Glutamatergic neuron (in vitro differentiated cells): ENCODE measurements at regions not wholly inside any gene's neighbourhood (a gene's known extent, or its start where the extent isn't known, plus 50 kb on each side); places are given as distances from the start of the nearest gene placed in this dataset.

Source experiments
- DNase-seq: peaks from one replicate; pipeline ENCODE4 v3.0.0; 2022
- H3K27ac Mint-ChIP-seq: one replicate; pipeline ENCODE4 v1.8.0; 2020; ENCODE audit warnings: mild to moderate bottlenecking, mixed read lengths, inconsistent platforms; ENCODE audit not compliant: unreplicated experiment
- H3K27me3 Mint-ChIP-seq: one replicate; pipeline ENCODE4 v1.8.0; 2020; ENCODE audit warnings: mild to moderate bottlenecking, moderate library complexity, mixed read lengths, inconsistent platforms; ENCODE audit not compliant: unreplicated experiment
- H3K36me3 Mint-ChIP-seq: one replicate; pipeline ENCODE4 v1.8.0; 2020; ENCODE audit warnings: mild to moderate bottlenecking, mixed read lengths, inconsistent platforms; ENCODE audit not compliant: unreplicated experiment
- H3K4me1 Mint-ChIP-seq: one replicate; pipeline ENCODE4 v1.8.0; 2020; ENCODE audit warnings: mild to moderate bottlenecking, low read depth, mixed read lengths, inconsistent platforms; ENCODE audit not compliant: unreplicated experiment
- H3K4me3 Mint-ChIP-seq: one replicate; pipeline ENCODE4 v1.8.0; 2020; ENCODE audit warnings: mild to moderate bottlenecking, mixed read lengths, inconsistent platforms; ENCODE audit not compliant: unreplicated experiment
- H3K9me3 Mint-ChIP-seq: one replicate; pipeline ENCODE4 v1.8.0; 2020; ENCODE audit warnings: mild to moderate bottlenecking, moderate library complexity, mixed read lengths, inconsistent platforms; ENCODE audit not compliant: unreplicated experiment
- TF ChIP-seq, protein P1 (sequence below): fragments of 200-600 bp; sonication (generic); IDR thresholded peaks from one replicate; pipeline ENCODE4 v1.5.0; 2021; ENCODE audit not compliant: partially characterized antibody, unreplicated experiment

DNA sequence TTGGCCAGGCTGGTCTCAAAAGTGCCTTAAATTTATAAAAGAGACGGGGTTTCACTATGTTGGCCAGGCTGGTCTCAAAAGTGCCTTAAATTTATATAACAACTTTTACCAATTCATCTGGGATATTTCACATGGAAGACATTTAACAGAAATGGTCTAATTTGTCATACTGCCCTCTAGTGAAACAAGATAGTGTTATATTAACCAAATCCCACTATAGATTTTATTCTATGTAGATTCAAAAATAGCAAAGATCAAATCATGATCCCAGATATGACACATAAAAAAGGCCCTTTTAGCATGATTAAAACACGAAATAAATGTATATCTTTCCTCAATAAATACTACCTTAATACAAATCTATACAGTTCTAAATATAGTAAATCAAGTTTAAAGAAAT lies 102.8 kb upstream of the TFAP2D start:
- H3K27me3 Mint-ChIP-seq, result no peaks in the 10 kb centered on the region
- no peaks in the 10 kb centered on the region for H3K9me3 Mint-ChIP-seq
- no peaks in the 10 kb centered on the region for H3K4me1 Mint-ChIP-seq
- DNase-seq, result no peak
- TF ChIP-seq, protein P1, sequence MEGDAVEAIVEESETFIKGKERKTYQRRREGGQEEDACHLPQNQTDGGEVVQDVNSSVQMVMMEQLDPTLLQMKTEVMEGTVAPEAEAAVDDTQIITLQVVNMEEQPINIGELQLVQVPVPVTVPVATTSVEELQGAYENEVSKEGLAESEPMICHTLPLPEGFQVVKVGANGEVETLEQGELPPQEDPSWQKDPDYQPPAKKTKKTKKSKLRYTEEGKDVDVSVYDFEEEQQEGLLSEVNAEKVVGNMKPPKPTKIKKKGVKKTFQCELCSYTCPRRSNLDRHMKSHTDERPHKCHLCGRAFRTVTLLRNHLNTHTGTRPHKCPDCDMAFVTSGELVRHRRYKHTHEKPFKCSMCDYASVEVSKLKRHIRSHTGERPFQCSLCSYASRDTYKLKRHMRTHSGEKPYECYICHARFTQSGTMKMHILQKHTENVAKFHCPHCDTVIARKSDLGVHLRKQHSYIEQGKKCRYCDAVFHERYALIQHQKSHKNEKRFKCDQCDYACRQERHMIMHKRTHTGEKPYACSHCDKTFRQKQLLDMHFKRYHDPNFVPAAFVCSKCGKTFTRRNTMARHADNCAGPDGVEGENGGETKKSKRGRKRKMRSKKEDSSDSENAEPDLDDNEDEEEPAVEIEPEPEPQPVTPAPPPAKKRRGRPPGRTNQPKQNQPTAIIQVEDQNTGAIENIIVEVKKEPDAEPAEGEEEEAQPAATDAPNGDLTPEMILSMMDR, result no peak
- H3K4me3 Mint-ChIP-seq, result no peak overlapping the region
- peaks cover 5% of the 10 kb centered on the region for H3K36me3 Mint-ChIP-seq
- no peak overlapping the region for H3K27ac Mint-ChIP-seq

DNA sequence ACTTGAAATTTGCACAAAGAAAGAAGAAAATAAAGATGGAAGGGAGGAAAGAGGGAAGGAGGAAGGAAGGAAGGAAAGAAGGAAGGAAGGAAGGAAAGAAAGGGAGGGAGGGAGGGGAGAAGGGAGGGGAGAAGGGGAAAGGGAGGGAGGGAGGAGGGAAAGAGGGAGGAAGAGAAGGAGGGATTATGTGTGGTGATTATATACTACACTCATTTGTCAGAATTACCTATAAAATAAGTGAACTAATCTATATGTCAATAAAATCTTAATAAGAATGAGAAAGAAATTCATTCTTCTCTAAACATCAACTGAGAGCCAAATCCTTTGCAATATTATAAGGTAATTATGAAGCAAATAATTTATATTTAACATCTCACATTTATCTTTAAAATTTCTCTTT lies 77.9 kb upstream of the TFAP2D start:
- DNase-seq, result no peak
- TF ChIP-seq, protein P1, result no peak
- Mint-ChIP-seq H3K27me3 (no peaks in the 10 kb centered on the region), H3K36me3 (no peaks in the 10 kb centered on the region), H3K4me3 (no peak overlapping the region), H3K9me3 (peaks cover 2% of the 10 kb centered on the region), H3K27ac (no peak overlapping the region), H3K4me1 (no peaks in the 10 kb centered on the region)

DNA sequence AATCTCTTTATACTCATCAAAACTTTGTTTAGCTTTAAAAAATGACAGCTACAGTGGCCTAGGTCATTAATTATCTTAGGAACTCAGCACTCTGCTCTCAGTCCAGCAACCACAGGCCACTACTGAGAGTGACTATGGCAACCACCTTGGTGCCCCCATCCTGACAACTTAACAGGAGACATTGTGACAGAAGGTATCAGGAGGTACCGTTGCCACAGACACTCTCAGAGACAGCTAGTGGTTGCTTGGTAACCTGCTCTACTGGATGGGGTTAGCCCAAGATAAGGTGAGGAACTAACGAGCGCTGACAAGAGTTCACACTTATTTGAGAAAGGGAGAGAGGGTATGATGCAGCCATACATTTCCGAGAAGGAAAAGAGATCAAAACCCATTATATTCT lies 76.1 kb upstream of the TFAP2D start:
- Mint-ChIP-seq H3K4me3 (no peak overlapping the region), H3K36me3 (no peaks in the 10 kb centered on the region), H3K27ac (no peak overlapping the region), H3K27me3 (no peaks in the 10 kb centered on the region), H3K9me3 (peaks cover 2% of the 10 kb centered on the region), H3K4me1 (no peaks in the 10 kb centered on the region)
- TF ChIP-seq, protein P1, result no peak
- DNase-seq, result no peak

DNA sequence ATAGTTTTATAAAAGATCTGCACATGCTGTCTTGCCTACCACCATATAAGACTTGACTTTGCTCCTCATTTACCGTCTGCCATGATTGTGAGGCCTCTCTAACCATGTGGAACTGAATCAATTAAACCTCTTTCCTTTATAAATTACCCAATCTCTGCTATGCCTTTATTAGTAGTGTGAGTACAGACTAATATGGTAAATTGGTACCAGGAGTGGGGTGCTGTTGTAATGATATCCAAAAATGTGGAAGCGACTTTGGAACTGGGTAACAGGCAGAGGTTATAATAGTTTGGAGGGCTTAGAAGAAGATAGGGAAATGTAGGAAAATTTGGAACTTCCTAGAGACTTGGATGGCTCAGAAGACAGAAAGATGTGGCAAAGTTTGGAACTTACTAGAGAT lies 64.2 kb upstream of the TFAP2D start:
- peak overlapping the region; percentile 66 for H3K27ac Mint-ChIP-seq
- DNase-seq, result no peak

DNA sequence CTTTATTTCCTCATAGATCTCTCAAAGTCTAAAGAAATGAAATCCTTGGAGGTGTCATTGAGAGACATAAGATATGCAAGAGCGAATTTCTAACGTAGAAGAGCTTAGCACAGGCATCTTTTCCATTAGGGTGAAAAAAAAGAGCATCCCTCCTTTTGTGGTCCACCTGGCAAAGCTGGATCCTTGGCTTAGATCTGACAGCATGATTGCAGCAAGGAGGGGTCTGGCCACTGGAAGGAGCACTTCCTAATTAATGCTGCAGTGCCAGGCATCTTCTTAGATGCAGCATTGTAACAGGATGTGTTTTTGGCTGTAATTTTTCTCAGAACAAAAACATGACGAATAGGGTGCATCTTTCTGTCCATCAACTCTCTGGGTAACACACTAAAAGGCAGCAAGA lies 60.1 kb upstream of the TFAP2D start:
- Mint-ChIP-seq H3K27ac (no peak overlapping the region), H3K4me1 (no peaks in the 10 kb centered on the region), H3K36me3 (peaks cover 6% of the 10 kb centered on the region), H3K9me3 (no peaks in the 10 kb centered on the region), H3K27me3 (no peaks in the 10 kb centered on the region), H3K4me3 (no peak overlapping the region)
- DNase-seq, result no peak
- TF ChIP-seq, protein P1, result no peak

More for the DNA sequence above, 64.2 kb upstream of the TFAP2D start:
- H3K4me3 Mint-ChIP-seq, result no peak overlapping the region
- peaks cover 6% of the 10 kb centered on the region for H3K36me3 Mint-ChIP-seq
- TF ChIP-seq, protein P1, result no peak
- no peaks in the 10 kb centered on the region for H3K9me3 Mint-ChIP-seq
- H3K4me1 Mint-ChIP-seq, result no peaks in the 10 kb centered on the region
- peaks cover 2% of the 10 kb centered on the region for H3K27me3 Mint-ChIP-seq
